GM12878 (cell line): ENCODE measurements at regions not wholly inside any gene's neighbourhood (a gene's known extent, or its start where the extent isn't known, plus 50 kb on each side); places are given as distances from the start of the nearest gene placed in this dataset.

Experiments
- E2F8 ChIP-seq: fragments of 450-650 bp; IDR thresholded peaks from 2 replicates; pipeline ENCODE4 v1.6.1; 2018; ENCODE audit warnings: mild to moderate bottlenecking, low read depth, moderate library complexity; ENCODE audit not compliant: partially characterized antibody
- MEF2B ChIP-seq: fragments of 450-650 bp; IDR thresholded peaks from 2 replicates; pipeline ENCODE4 v1.6.1; 2018; ENCODE audit warnings: mild to moderate bottlenecking, moderate library complexity; ENCODE audit not compliant: partially characterized antibody, poor library complexity, severe bottlenecking
- MXI1 ChIP-seq: fragments of 150-350 bp; IDR thresholded peaks from 2 replicates; pipeline ENCODE4 v1.6.1; 2011; ENCODE audit warnings: low read depth, mild to moderate bottlenecking, inconsistent platforms, low read length, improper control_type of control experiment
- NR2C2 ChIP-seq: IDR thresholded peaks from 2 replicates; pipeline ENCODE4 v1.6.1; 2011; ENCODE audit warnings: borderline replicate concordance, low read depth; ENCODE audit not compliant: control insufficient read depth, insufficient read length
- POLR2AphosphoS5 ChIP-seq: IDR thresholded peaks from 2 replicates; pipeline ENCODE4 v1.6.1; 2011; ENCODE audit warnings: mild to moderate bottlenecking, low read length, inconsistent platforms
- POU2F2 ChIP-seq: IDR thresholded peaks from 3 replicates; pipeline ENCODE4 v1.6.1; 2011; ENCODE audit warnings: low read depth, mild to moderate bottlenecking, low read length, borderline replicate concordance
- RAD51 ChIP-seq: fragments of 450-650 bp; IDR thresholded peaks from 2 replicates; pipeline ENCODE4 v1.6.1; 2016; ENCODE audit warnings: moderate library complexity, mild to moderate bottlenecking, inconsistent platforms
- SP1 ChIP-seq: IDR thresholded peaks from one replicate; pipeline ENCODE4 v1.6.1; 2011; ENCODE audit warnings: low read depth, low read length
- TBL1XR1 ChIP-seq: IDR thresholded peaks from 2 replicates; pipeline ENCODE4 v1.6.1; 2012; ENCODE audit warnings: low read depth, low read length, improper control_type of control experiment
- TCF12 ChIP-seq: IDR thresholded peaks from 2 replicates; pipeline ENCODE4 v1.6.1; 2011; ENCODE audit warnings: low read depth, mild to moderate bottlenecking, low read length
- TF ChIP-seq, protein P1 (sequence below): fragments of 450-650 bp; formaldehyde crosslinking; IDR thresholded peaks from 2 replicates; pipeline ENCODE4 v1.5.0; 2022; ENCODE audit warnings: mild to moderate bottlenecking, missing genetic modification characterization

DNA sequence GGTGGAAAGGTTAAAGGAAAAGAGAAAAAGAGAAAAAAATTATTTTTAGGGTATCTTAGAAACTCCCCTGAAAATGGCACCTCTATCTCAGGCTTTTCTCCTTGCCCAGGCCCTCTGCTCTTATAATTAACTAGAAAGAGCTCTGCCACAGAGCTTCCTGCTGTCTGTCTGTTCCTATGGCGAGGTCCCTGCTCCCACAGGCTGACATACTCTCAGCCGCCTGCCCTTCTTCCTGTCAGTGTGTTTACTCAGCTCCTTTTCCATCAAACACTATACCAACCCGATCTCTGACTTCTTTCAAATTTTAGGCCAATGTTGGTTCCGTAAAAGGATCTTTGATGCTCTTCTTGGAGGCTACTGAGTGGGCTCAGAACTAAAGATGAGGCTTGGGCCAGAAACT, 482.6 kb downstream of the DMAC1 start (continued):
- TF ChIP-seq E2F8, result no peak
- TF ChIP-seq, protein P1, sequence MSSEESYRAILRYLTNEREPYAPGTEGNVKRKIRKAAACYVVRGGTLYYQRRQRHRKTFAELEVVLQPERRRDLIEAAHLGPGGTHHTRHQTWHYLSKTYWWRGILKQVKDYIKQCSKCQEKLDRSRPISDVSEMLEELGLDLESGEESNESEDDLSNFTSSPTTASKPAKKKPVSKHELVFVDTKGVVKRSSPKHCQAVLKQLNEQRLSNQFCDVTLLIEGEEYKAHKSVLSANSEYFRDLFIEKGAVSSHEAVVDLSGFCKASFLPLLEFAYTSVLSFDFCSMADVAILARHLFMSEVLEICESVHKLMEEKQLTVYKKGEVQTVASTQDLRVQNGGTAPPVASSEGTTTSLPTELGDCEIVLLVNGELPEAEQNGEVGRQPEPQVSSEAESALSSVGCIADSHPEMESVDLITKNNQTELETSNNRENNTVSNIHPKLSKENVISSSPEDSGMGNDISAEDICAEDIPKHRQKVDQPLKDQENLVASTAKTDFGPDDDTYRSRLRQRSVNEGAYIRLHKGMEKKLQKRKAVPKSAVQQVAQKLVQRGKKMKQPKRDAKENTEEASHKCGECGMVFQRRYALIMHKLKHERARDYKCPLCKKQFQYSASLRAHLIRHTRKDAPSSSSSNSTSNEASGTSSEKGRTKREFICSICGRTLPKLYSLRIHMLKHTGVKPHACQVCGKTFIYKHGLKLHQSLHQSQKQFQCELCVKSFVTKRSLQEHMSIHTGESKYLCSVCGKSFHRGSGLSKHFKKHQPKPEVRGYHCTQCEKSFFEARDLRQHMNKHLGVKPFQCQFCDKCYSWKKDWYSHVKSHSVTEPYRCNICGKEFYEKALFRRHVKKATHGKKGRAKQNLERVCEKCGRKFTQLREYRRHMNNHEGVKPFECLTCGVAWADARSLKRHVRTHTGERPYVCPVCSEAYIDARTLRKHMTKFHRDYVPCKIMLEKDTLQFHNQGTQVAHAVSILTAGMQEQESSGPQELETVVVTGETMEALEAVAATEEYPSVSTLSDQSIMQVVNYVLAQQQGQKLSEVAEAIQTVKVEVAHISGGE (CRISPR knock-in tag), result no peak
- TF ChIP-seq POLR2AphosphoS5, result no peak
- TF ChIP-seq MXI1, result no peak
- TF ChIP-seq RAD51, result no peak
- TF ChIP-seq MEF2B, result no peak
- TF ChIP-seq SP1, result no peak
- no peak for TF ChIP-seq POU2F2
- TF ChIP-seq TCF12, result no peak
- no peak for TF ChIP-seq TBL1XR1
- TF ChIP-seq NR2C2, result no peak
